HepG2 (cell line): ENCODE measurements at regions not wholly inside any gene's neighbourhood (a gene's known extent, or its start where the extent isn't known, plus 50 kb on each side); places are given as distances from the start of the nearest gene placed in this dataset.

Source experiments
- AHR ChIP-seq: IDR thresholded peaks from 2 replicates; pipeline ENCODE4 v1.6.1; 2018; ENCODE audit warnings: missing genetic modification reagents, missing compliant biosample characterization
- CREB1 ChIP-seq, 2 experiments: fragments of 450-650 bp in 1 of 2; IDR thresholded peaks; 2 replicates each; pipeline ENCODE4 v1.6.1; 2016 to 2017; ENCODE audit warnings: control low read depth in 1 of 2, mild to moderate bottlenecking in 1 of 2, missing compliant biosample characterization in 1 of 2, missing genetic modification characterization in 1 of 2
- ESRRA ChIP-seq: sonication (generic); formaldehyde crosslinking; IDR thresholded peaks from 2 replicates; pipeline ENCODE4 v1.5.1; 2020; ENCODE audit warnings: mild to moderate bottlenecking, low read depth, missing genetic modification reagents
- EZH2 ChIP-seq: conservative IDR thresholded peaks from 2 replicates; pipeline ENCODE4 v1.6.1; 2012; ENCODE audit warnings: mild to moderate bottlenecking, low read depth, low read length, moderate library complexity
- FOXO1 ChIP-seq: sonication (generic); formaldehyde crosslinking; IDR thresholded peaks from 2 replicates; pipeline ENCODE4 v1.4.0; 2020; ENCODE audit warnings: missing genetic modification reagents
- HNF4A ChIP-seq: sonication (generic); formaldehyde crosslinking; IDR thresholded peaks from 2 replicates; pipeline ENCODE4 v1.4.0; 2020; ENCODE audit warnings: missing genetic modification reagents
- HOXA9 ChIP-seq: sonication (generic); formaldehyde crosslinking; IDR thresholded peaks from 2 replicates; pipeline ENCODE4 v1.8.1; 2022; ENCODE audit warnings: missing genetic modification reagents, mild to moderate bottlenecking, moderate library complexity, borderline replicate concordance
- IKZF4 ChIP-seq: sonication (generic); formaldehyde crosslinking; IDR thresholded peaks from 2 replicates; pipeline ENCODE4 v1.5.1; 2020; ENCODE audit warnings: borderline replicate concordance, mild to moderate bottlenecking, low read depth, missing genetic modification reagents; ENCODE audit errors: not compliant biosample characterization
- KAT8 ChIP-seq: IDR thresholded peaks from 2 replicates; pipeline ENCODE4 v1.6.1; 2016; ENCODE audit warnings: missing genetic modification reagents, missing compliant biosample characterization
- NFKB2 ChIP-seq: sonication (generic); formaldehyde crosslinking; IDR thresholded peaks from 2 replicates; pipeline ENCODE4 v1.4.0; 2020; ENCODE audit warnings: missing genetic modification reagents, borderline replicate concordance
- NR3C1 ChIP-seq: sonication (generic); formaldehyde crosslinking; IDR thresholded peaks from 2 replicates; pipeline ENCODE4 v1.4.0; 2020; ENCODE audit warnings: missing genetic modification reagents
- PHF20 ChIP-seq: sonication (generic); formaldehyde crosslinking; IDR thresholded peaks from 2 replicates; pipeline ENCODE4 v1.5.0; 2020; ENCODE audit warnings: mild to moderate bottlenecking, missing genetic modification reagents
- PHF21A ChIP-seq: sonication (generic); formaldehyde crosslinking; IDR thresholded peaks from 2 replicates; pipeline ENCODE4 v1.5.0; 2020; ENCODE audit warnings: mild to moderate bottlenecking, missing genetic modification reagents
- YEATS4 ChIP-seq: sonication (generic); formaldehyde crosslinking; IDR thresholded peaks from 2 replicates; pipeline ENCODE4 v1.4.0; 2020; ENCODE audit warnings: missing genetic modification reagents, borderline replicate concordance
- ZNF101 ChIP-seq: sonication (generic); formaldehyde crosslinking; IDR thresholded peaks from 2 replicates; pipeline ENCODE4 v1.4.0; 2020; ENCODE audit warnings: mild to moderate bottlenecking, low read depth, missing genetic modification reagents, borderline replicate concordance
- ZNF264 ChIP-seq: sonication (generic); formaldehyde crosslinking; IDR thresholded peaks from 2 replicates; pipeline ENCODE4 v1.4.0; 2020; ENCODE audit warnings: missing genetic modification reagents
- ZNF317 ChIP-seq: sonication (generic); formaldehyde crosslinking; IDR thresholded peaks from 2 replicates; pipeline ENCODE4 v1.5.0; 2020; ENCODE audit warnings: mild to moderate bottlenecking, missing genetic modification reagents
- ZNF333 ChIP-seq: sonication (generic); formaldehyde crosslinking; IDR thresholded peaks from 2 replicates; pipeline ENCODE4 v1.4.0; 2020; ENCODE audit warnings: mild to moderate bottlenecking, missing genetic modification reagents, borderline replicate concordance
- ZNF569 ChIP-seq: sonication (generic); formaldehyde crosslinking; IDR thresholded peaks from 2 replicates; pipeline ENCODE4 v1.5.0; 2020; ENCODE audit warnings: mild to moderate bottlenecking, missing genetic modification reagents, moderate library complexity, borderline replicate concordance
- ZNF709 ChIP-seq: sonication (generic); formaldehyde crosslinking; IDR thresholded peaks from 2 replicates; pipeline ENCODE4 v1.5.0; 2020; ENCODE audit warnings: mild to moderate bottlenecking, missing genetic modification reagents
- TF ChIP-seq, protein P1 (sequence below): sonication (generic); formaldehyde crosslinking; IDR thresholded peaks from 2 replicates; pipeline ENCODE4 v1.9.0; 2021; ENCODE audit warnings: mild to moderate bottlenecking, missing genetic modification reagents
- TF ChIP-seq, protein P2 (sequence below): sonication (generic); formaldehyde crosslinking; IDR thresholded peaks from 2 replicates; pipeline ENCODE4 v1.5.0; 2020; ENCODE audit warnings: missing genetic modification reagents
- TF ChIP-seq, protein P3 (sequence below): IDR thresholded peaks from 2 replicates; pipeline ENCODE4 v1.6.1; 2016; ENCODE audit warnings: mild to moderate bottlenecking

DNA sequence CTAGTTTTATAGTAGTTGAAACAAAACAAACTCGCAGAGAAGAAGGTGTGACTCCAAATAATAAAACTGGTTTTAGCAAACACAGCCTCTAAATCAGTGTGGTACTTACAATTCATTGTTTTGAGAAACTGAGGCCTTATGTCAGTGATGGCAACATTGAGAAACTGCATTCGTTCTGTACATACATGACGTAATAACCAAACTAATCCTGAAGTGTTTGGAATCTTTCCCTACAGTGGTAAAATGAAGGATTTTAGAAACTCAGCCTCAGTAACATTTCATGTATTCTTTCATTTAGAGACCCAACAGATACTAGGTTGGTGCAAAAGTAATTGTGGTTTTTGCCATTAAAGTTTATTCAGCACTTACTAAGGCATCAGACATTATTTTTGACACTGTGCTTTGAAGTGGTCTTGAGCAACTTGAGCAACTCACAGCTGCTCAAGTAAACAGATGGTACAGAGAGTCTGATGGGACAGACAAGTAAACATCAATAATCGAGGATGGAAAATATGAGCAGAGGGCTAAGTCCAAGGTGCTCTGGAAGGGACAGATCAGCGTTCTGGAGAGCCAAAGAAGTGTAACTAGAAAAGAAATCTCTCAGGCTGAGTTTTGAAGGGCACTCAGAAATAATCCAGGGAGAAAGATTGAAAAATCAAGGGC lies 390.8 kb upstream of the BOD1L1 start (continued):
- TF ChIP-seq, protein P1, sequence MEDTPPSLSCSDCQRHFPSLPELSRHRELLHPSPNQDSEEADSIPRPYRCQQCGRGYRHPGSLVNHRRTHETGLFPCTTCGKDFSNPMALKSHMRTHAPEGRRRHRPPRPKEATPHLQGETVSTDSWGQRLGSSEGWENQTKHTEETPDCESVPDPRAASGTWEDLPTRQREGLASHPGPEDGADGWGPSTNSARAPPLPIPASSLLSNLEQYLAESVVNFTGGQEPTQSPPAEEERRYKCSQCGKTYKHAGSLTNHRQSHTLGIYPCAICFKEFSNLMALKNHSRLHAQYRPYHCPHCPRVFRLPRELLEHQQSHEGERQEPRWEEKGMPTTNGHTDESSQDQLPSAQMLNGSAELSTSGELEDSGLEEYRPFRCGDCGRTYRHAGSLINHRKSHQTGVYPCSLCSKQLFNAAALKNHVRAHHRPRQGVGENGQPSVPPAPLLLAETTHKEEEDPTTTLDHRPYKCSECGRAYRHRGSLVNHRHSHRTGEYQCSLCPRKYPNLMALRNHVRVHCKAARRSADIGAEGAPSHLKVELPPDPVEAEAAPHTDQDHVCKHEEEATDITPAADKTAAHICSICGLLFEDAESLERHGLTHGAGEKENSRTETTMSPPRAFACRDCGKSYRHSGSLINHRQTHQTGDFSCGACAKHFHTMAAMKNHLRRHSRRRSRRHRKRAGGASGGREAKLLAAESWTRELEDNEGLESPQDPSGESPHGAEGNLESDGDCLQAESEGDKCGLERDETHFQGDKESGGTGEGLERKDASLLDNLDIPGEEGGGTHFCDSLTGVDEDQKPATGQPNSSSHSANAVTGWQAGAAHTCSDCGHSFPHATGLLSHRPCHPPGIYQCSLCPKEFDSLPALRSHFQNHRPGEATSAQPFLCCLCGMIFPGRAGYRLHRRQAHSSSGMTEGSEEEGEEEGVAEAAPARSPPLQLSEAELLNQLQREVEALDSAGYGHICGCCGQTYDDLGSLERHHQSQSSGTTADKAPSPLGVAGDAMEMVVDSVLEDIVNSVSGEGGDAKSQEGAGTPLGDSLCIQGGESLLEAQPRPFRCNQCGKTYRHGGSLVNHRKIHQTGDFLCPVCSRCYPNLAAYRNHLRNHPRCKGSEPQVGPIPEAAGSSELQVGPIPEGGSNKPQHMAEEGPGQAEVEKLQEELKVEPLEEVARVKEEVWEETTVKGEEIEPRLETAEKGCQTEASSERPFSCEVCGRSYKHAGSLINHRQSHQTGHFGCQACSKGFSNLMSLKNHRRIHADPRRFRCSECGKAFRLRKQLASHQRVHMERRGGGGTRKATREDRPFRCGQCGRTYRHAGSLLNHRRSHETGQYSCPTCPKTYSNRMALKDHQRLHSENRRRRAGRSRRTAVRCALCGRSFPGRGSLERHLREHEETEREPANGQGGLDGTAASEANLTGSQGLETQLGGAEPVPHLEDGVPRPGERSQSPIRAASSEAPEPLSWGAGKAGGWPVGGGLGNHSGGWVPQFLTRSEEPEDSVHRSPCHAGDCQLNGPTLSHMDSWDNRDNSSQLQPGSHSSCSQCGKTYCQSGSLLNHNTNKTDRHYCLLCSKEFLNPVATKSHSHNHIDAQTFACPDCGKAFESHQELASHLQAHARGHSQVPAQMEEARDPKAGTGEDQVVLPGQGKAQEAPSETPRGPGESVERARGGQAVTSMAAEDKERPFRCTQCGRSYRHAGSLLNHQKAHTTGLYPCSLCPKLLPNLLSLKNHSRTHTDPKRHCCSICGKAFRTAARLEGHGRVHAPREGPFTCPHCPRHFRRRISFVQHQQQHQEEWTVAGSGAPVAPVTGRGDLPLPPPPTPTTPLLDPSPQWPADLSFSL (CRISPR knock-in tag), result no peak
- TF ChIP-seq CREB1 (IDR thresholded peaks at IDR 0.05) (peak; percentile 59), CREB1 (CRISPR knock-in tag; IDR thresholded peaks at IDR 0.05) (no peak; the same call in 1 of the 2 replicates), ZNF333 (no peak), ESRRA (CRISPR knock-in tag) (no peak), ZNF569 (no peak), PHF20 (CRISPR knock-in tag) (no peak), AHR (no peak), FOXO1 (peak; percentile 92), NFKB2 (CRISPR knock-in tag) (no peak), ZNF101 (CRISPR knock-in tag) (no peak), EZH2 (no peak), HNF4A (peak; percentile 85), NR3C1 (CRISPR knock-in tag) (no peak), ZNF264 (CRISPR knock-in tag) (no peak), ZNF317 (CRISPR knock-in tag) (no peak), KAT8 (no peak), PHF21A (no peak), HOXA9 (no peak), YEATS4 (no peak), ZNF709 (no peak), IKZF4 (CRISPR knock-in tag) (no peak)
- TF ChIP-seq, protein P2, sequence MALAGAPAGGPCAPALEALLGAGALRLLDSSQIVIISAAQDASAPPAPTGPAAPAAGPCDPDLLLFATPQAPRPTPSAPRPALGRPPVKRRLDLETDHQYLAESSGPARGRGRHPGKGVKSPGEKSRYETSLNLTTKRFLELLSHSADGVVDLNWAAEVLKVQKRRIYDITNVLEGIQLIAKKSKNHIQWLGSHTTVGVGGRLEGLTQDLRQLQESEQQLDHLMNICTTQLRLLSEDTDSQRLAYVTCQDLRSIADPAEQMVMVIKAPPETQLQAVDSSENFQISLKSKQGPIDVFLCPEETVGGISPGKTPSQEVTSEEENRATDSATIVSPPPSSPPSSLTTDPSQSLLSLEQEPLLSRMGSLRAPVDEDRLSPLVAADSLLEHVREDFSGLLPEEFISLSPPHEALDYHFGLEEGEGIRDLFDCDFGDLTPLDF (CRISPR knock-in tag), result no peak
- TF ChIP-seq, protein P3, sequence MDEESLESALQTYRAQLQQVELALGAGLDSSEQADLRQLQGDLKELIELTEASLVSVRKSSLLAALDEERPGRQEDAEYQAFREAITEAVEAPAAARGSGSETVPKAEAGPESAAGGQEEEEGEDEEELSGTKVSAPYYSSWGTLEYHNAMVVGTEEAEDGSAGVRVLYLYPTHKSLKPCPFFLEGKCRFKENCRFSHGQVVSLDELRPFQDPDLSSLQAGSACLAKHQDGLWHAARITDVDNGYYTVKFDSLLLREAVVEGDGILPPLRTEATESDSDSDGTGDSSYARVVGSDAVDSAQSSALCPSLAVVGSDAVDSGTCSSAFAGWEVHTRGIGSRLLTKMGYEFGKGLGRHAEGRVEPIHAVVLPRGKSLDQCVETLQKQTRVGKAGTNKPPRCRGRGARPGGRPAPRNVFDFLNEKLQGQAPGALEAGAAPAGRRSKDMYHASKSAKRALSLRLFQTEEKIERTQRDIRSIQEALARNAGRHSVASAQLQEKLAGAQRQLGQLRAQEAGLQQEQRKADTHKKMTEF (CRISPR knock-in tag), result 0 out of 2 replicates have a peak, but pooled peaks have one; percentile 28
